ENCODE measurements at regions not wholly inside any gene's neighbourhood (a gene's known extent, or its start where the extent isn't known, plus 50 kb on each side); places are given as distances from the start of the nearest gene placed in this dataset.

DNA sequence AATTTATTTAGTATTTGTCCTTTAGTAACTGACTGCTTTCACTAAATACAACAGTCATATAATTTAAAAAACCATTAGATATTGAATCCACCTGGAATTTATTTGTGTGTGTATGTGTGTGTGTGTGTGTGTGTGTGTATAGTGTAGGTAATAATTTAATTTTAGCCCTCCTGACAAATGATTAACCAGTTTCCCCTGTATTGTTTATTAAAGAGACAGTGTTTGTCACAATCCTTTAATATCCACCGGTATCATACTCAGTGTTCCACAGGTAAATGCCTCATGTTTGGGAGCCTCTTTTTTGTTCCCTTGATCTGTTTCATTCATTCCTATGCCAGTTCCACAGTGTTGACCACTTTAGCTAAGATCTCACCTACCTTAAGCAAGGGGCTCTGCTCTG lies 134.6 kb upstream of the IRX3 start:
- DNase-seq (ENCODE audit: low read depth), result no peak
- H3K4me3 ChIP-seq (ENCODE audit: control insufficient read depth, low read depth, low read length), result no peak overlapping the region
- TF ChIP-seq, protein P1, sequence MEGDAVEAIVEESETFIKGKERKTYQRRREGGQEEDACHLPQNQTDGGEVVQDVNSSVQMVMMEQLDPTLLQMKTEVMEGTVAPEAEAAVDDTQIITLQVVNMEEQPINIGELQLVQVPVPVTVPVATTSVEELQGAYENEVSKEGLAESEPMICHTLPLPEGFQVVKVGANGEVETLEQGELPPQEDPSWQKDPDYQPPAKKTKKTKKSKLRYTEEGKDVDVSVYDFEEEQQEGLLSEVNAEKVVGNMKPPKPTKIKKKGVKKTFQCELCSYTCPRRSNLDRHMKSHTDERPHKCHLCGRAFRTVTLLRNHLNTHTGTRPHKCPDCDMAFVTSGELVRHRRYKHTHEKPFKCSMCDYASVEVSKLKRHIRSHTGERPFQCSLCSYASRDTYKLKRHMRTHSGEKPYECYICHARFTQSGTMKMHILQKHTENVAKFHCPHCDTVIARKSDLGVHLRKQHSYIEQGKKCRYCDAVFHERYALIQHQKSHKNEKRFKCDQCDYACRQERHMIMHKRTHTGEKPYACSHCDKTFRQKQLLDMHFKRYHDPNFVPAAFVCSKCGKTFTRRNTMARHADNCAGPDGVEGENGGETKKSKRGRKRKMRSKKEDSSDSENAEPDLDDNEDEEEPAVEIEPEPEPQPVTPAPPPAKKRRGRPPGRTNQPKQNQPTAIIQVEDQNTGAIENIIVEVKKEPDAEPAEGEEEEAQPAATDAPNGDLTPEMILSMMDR (conservative IDR thresholded peaks at IDR 0.05; ENCODE audit: control insufficient read depth, insufficient read depth, low read depth, low read length), result no peak

DNA sequence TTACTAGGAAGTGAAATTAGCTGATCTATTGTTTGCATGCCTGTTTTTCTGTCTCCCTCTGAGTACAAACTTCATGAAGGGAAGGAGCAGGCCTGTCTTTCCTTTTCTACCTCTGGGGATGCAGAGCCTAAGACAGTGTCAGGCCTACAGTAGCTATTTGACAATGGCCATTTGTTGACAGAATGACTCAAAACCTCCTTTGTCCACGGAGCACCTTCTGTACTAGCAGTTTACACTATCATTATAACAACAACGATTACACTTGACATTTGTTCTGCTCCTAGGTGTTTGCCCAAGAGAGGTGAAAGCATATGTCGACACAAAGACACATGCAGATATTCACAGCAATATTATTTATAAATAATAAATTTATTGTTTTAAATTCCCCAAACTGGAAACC lies 132.3 kb upstream of the IRX3 start:
- H3K4me3 ChIP-seq (ENCODE audit: control insufficient read depth, low read depth, low read length), result no peak overlapping the region
- TF ChIP-seq, protein P1 (conservative IDR thresholded peaks at IDR 0.05; ENCODE audit: control insufficient read depth, insufficient read depth, low read depth, low read length), result no peak
- no peak for DNase-seq (ENCODE audit: low read depth)

DNA sequence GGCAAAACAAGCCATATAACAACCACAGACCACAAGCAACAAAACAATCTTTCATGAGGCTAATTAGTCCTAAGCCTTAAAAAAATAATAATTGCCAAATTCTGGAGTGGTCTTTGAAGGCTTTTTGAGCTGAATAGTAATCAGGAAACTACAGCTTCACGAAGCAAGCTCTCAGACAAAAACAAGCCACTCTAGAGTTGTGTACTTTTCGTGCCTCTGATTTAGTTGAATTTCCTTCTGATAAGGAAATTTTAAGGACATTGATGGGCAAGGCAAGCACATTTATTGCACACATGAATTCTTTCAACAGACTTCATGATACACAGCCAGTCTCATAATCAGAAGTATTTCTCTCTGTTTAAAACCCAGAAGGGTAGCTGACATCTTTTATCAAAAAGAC lies 130.8 kb upstream of the IRX3 start:
- H3K4me3 ChIP-seq (ENCODE audit: control insufficient read depth, low read depth, low read length), result no peak overlapping the region
- TF ChIP-seq, protein P1 (conservative IDR thresholded peaks at IDR 0.05; ENCODE audit: control insufficient read depth, insufficient read depth, low read depth, low read length), result no peak
- no peak for DNase-seq (ENCODE audit: low read depth)

DNA sequence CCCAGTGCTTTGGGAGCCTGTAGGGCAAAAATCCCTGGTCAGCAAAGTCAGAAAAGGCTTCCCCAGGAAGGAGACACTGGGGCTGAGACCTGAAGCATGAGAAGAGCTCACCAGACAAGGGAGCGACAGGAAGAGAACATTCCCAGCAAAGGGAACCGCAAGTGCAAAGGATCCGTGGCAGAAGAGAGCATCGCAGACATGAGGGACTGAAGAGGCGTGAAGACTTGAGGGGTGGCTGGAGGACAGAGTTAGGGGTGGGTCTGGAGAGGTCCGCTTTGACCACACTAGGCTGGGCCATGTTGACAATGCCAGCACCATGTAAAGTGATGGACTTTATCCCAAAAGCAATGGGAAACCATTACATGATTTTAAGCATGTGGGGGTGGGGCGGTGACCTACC lies 128.1 kb upstream of the IRX3 start:
- DNase-seq (ENCODE audit: low read depth), result no peak
- H3K4me3 ChIP-seq (ENCODE audit: control insufficient read depth, low read depth, low read length), result no peak overlapping the region
- TF ChIP-seq, protein P1 (conservative IDR thresholded peaks at IDR 0.05; ENCODE audit: control insufficient read depth, insufficient read depth, low read depth, low read length), result no peak

DNA sequence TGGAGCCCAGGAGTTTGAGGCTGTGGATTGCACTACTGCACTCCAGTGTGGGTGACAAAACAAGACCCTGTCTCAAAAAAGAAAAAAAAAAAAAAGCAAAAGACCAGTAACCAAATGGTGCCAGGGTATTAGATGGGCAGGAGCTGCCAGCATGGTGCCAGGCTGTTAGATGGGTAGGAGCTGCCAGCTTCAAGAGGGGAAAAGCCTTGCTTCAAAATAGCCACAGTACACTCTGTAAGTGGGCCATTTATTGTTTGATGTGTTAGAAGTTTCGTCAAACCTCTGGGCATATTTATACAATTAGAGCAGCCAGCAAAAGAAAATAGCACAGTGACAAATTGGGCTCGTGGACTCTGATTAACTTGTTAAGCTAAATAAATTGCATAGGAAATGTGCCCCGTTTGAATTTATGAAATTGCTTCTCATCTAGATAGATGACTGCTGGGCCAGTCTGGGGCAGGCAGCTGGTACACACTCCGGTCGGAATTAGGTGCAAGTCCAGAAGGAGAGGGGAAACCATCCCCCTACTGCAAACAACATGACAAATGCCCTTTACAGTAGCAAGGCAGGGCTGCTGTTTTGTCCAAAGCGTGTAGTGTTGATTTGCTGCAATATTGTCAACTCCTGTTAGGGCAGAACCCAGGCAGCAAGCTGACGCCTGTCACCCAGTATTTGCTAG lies 126.3 kb upstream of the IRX3 start:
- no peak overlapping the region for H3K4me3 ChIP-seq (ENCODE audit: control insufficient read depth, low read depth, low read length)
- no peak for DNase-seq (ENCODE audit: low read depth)
- TF ChIP-seq, protein P1 (conservative IDR thresholded peaks at IDR 0.05; ENCODE audit: control insufficient read depth, insufficient read depth, low read depth, low read length), result no peak

DNA sequence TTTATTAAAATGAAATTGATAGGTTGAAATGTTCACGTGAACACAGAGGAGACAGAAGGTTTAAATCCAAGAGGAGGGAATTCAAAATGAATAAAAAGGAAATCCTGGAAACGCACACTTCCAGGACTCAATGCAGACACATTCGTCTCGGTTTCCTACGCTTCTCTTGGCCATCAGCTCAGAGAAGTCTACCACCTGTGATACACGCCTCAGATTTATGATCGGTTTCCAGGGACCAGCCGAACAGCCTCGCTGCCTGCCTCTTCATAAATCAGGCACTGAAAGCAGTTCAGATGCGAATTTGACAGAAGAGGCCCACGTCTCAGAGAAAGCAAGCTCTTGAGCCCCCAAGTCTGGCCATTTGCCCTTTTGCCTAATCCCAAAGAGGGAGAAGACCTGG lies 125.5 kb upstream of the IRX3 start:
- no peak for DNase-seq (ENCODE audit: low read depth)
- TF ChIP-seq, protein P1 (conservative IDR thresholded peaks at IDR 0.05; ENCODE audit: control insufficient read depth, insufficient read depth, low read depth, low read length), result no peak
- no peak overlapping the region for H3K4me3 ChIP-seq (ENCODE audit: control insufficient read depth, low read depth, low read length)

DNA sequence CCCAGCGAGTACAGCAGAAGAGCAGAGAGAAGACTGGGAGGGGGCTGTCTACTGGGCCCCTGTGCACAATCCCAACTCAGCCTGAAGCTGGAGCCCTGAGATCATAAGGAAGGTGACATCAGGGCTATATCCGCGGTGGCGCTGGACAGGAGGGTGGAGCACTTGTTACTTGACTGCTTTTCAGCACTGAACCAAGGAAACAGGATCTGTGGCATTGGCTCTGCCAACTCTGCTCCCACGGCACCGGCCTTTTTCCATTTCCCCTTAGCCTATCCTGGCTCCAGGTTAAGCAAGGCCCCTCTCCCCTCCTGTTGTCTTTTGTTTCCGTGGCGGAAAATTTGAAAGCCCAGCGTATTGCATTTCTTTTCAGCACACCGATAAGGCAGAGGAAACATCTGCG lies 125.0 kb upstream of the IRX3 start:
- no peak overlapping the region for H3K4me3 ChIP-seq (ENCODE audit: control insufficient read depth, low read depth, low read length)
- TF ChIP-seq, protein P1 (conservative IDR thresholded peaks at IDR 0.05; ENCODE audit: control insufficient read depth, insufficient read depth, low read depth, low read length), result no peak
- no peak for DNase-seq (ENCODE audit: low read depth)
